Panc1 (cell line): ENCODE measurements at regions not wholly inside any gene's neighbourhood (a gene's known extent, or its start where the extent isn't known, plus 50 kb on each side); places are given as distances from the start of the nearest gene placed in this dataset.

Experiments
- CTCF ChIP-seq: fragments of 450-650 bp; IDR thresholded peaks from 2 replicates; pipeline ENCODE4 v1.5.1; 2017; ENCODE audit warnings: mild to moderate bottlenecking
- POLR2AphosphoS5 ChIP-seq: IDR thresholded peaks from 2 replicates; pipeline ENCODE4 v1.6.1; 2012; ENCODE audit warnings: mild to moderate bottlenecking, low read depth, low read length, moderate library complexity

- TF ChIP-seq CTCF (no peak), POLR2AphosphoS5 (no peak)
Measured at GRCh38 chr9:73845954-73846690, 651.0 kb upstream of the RORB start.
